ENCODE measurements at regions not wholly inside any gene's neighbourhood (a gene's known extent, or its start where the extent isn't known, plus 50 kb on each side); places are given as distances from the start of the nearest gene placed in this dataset.
"Not testable (repeated sequence)": the region's sequence is repeated elsewhere in the genome, so short reads cannot be mapped to it uniquely, and the experiment has no call there.

- no peak for TF ChIP-seq CTCF (IDR thresholded peaks at IDR 0.05; ENCODE audit: control extremely low read depth, extremely low read depth, low read depth, missing control alignments)
- DNase-seq (ENCODE audit: extremely low spot score), result no peak
- POLR2A ChIA-PET, result no interaction called here
- CTCF ChIA-PET, result no interaction called here
These were observed 53.9 kb upstream of the PTCH1 start for GRCh38 chr9:95570646-95571045.

- no peak for TF ChIP-seq CTCF (IDR thresholded peaks at IDR 0.05; ENCODE audit: control extremely low read depth, extremely low read depth, low read depth, missing control alignments)
These were observed 53.4 kb upstream of the PTCH1 start for GRCh38 chr9:95570150-95570549.

GRCh38 chr9:95568735-95569134 lies 52.0 kb upstream of the PTCH1 start:
- CTCF ChIA-PET; POLR2A ChIA-PET; DNase-seq (ENCODE audit: extremely low spot score): not testable (repeated sequence)

More at GRCh38 chr9:95570150-95570549, 53.4 kb upstream of the PTCH1 start:
- ChIA-PET POLR2A (no interaction called here), CTCF (no interaction called here)
- no peak for DNase-seq (ENCODE audit: extremely low spot score)
